Lower lobe of right lung (tissue), 2 donors: ENCODE measurements at regions not wholly inside any gene's neighbourhood (a gene's known extent, or its start where the extent isn't known, plus 50 kb on each side); places are given as distances from the start of the nearest gene placed in this dataset.

Experiments
- ATAC-seq, 2 donors: fragments of 200-7000 bp; cut with Tn5 transposase; one replicate each; pipeline ENCODE4 v1.9.1; 2020 to 2022; ENCODE audit warnings: mild to moderate bottlenecking in 2 of 2, moderate library complexity in 2 of 2
- DNase-seq: peaks from one replicate; pipeline ENCODE4 v3.0.0-alpha.2; 2020
- H3K27ac ChIP-seq: fragments of 200-600 bp; one replicate; pipeline ENCODE4 v1.8.0; 2022
- H3K27me3 ChIP-seq: fragments of 200-600 bp; one replicate; pipeline ENCODE4 v1.8.0; 2022; ENCODE audit warnings: low read depth
- H3K36me3 ChIP-seq: fragments of 200-600 bp; one replicate; pipeline ENCODE4 v1.8.0; 2022; ENCODE audit warnings: mild to moderate bottlenecking
- H3K4me1 ChIP-seq: fragments of 200-600 bp; one replicate; pipeline ENCODE4 v1.8.0; 2022
- H3K4me3 ChIP-seq: fragments of 200-600 bp; one replicate; pipeline ENCODE4 v1.8.0; 2022; ENCODE audit warnings: mild to moderate bottlenecking
- H3K9me3 ChIP-seq: fragments of 200-600 bp; one replicate; pipeline ENCODE4 v1.8.0; 2022
- intact Hi-C: fragments of 100-400 bp; cut with DNase I; formaldehyde crosslinking; loops from one replicate; pipeline ENCODE4 v1.11.0; 2022
- TF ChIP-seq, protein P1 (sequence below): fragments of 200-600 bp; IDR thresholded peaks from one replicate; pipeline ENCODE4 v1.8.0; 2022; ENCODE audit warnings: antibody characterized with exemption, mild to moderate bottlenecking
- donor health status: DM: no; HTN: yes; CAD: no; lungs with severe emphysema.

DNA sequence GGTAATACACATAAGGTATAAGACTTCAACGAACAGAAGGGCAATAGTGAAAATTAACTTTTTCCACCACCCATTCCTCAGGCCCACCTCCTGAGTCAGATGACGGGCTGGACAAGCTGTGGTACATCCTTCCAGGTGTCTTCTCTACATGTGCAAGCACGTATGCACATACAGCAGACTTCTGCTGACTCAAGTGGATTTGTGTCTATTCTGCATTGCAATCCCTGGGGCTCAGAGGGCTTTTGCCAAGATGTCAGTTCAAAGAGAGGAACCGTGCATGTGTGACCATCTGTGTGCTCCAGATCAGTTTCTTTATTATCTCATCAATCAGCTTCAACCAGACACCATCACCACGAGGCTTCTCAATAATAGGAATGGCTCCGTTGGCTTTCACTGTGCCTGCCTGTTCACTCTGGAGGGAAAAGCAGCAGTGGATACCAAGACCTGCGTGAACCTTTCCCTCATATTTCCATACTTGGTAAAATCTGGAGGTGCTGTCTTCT is 288.4 kb downstream of the MTRR start:
- Histone ChIP-seq H3K4me3 (no peak overlapping the region), H3K27ac (no peak overlapping the region)
- intact Hi-C loops, result no loop called here

DNA sequence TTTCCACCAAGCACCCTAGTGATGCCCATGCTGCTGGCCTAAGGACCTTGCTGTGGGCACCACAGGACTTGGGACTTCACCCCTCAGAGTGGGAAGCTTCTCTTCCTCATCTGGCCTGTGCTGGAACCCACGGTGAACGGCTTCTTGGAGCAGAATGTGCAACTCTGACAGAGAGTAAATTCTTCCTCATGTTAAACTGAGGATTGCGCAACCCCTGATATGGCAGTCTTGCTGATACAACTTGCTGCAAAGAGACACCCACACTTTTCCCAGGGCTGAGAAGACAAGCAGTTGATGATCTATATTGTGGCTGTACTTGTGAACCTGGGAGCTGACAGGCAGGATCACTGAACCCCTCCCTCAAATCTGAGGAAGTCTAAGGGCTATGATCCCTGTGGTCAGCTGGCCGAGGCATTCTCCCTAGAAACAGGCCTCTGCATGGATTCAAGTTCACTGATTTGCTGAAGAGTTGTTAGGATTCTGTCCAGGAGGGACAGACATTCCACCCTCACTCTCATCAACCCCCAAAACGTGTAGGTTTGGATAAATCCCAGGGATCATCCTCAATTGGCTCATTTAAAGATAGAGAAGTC is 307.2 kb downstream of the MTRR start:
- Histone ChIP-seq H3K27ac (no peak overlapping the region), H3K4me3 (no peak overlapping the region)

More for the DNA sequence above, 288.4 kb downstream of the MTRR start:
- Histone ChIP-seq H3K9me3 (no peaks in the 10 kb centered on the region), H3K27me3 (no peaks in the 10 kb centered on the region), H3K36me3 (no peaks in the 10 kb centered on the region), H3K4me1 (no peaks in the 10 kb centered on the region)
- ATAC-seq (no peak), DNase-seq (no peak)
- TF ChIP-seq, protein P1, sequence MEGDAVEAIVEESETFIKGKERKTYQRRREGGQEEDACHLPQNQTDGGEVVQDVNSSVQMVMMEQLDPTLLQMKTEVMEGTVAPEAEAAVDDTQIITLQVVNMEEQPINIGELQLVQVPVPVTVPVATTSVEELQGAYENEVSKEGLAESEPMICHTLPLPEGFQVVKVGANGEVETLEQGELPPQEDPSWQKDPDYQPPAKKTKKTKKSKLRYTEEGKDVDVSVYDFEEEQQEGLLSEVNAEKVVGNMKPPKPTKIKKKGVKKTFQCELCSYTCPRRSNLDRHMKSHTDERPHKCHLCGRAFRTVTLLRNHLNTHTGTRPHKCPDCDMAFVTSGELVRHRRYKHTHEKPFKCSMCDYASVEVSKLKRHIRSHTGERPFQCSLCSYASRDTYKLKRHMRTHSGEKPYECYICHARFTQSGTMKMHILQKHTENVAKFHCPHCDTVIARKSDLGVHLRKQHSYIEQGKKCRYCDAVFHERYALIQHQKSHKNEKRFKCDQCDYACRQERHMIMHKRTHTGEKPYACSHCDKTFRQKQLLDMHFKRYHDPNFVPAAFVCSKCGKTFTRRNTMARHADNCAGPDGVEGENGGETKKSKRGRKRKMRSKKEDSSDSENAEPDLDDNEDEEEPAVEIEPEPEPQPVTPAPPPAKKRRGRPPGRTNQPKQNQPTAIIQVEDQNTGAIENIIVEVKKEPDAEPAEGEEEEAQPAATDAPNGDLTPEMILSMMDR, result no peak

DNA sequence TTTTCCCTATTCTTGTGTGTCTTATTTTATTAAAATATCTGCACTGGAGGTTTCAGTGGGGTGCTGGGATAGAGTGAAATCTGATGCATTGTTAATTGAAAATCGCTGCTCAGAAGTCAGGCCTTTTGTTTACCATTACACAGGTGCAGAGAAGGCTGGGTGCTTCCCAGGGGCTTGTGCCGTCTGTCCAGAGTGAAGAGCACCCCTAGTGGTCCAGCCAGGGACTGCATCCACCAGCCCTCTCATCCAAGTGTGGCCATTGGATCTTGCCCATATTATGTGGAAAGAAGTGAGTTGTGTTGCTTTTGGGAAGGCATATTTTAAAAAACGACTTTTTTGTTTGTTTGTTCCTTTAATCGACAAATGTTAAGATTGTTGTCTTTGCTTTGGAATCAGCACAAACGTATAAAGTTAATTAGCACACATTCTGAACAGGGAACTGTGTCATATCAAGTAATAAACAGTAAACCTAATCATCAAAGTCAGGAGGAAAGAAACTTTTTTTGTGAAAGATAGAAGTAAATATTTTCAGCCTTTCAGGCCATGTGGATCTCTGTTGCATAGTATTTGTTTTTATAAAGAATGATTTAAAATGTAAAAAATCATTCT is 315.6 kb downstream of the MTRR start:
- no peak overlapping the region for H3K4me3 ChIP-seq
- H3K27me3 ChIP-seq, result no peaks in the 10 kb centered on the region
- peak; percentile 61 to 65 for ATAC-seq
- no peaks in the 10 kb centered on the region for H3K9me3 ChIP-seq
- no peak overlapping the region for H3K27ac ChIP-seq
- no peaks in the 10 kb centered on the region for H3K4me1 ChIP-seq
- TF ChIP-seq, protein P1, result peak; percentile 74
- H3K36me3 ChIP-seq, result no peaks in the 10 kb centered on the region
- intact Hi-C loops, result no loop called here
- no peak for DNase-seq

More for the DNA sequence above, 307.2 kb downstream of the MTRR start:
- Histone ChIP-seq H3K36me3 (no peaks in the 10 kb centered on the region), H3K4me1 (no peaks in the 10 kb centered on the region), H3K9me3 (no peaks in the 10 kb centered on the region), H3K27me3 (no peaks in the 10 kb centered on the region)
- no peak for ATAC-seq
- no peak for DNase-seq
- intact Hi-C loops, result no loop called here
- TF ChIP-seq, protein P1, result no peak

DNA sequence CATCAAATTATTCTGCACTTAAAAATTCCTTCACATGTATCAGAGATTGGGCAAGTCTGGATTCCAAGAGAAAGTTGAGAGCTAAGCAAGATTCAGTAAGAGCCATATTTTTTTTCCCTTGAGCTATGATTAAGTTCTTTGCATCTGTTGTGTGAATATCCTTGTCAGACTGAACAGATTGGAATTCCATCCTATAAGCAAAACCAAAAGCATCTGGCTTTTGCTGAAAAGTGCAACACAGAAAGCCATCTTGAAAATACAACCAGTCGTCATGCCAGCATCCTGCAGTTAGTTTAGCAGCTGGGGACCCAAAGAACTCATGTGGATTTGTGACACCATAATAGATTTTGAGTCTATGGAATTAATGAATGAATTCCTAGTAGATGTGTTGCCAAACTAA is 316.9 kb downstream of the MTRR start:
- TF ChIP-seq, protein P1, result no peak
- Histone ChIP-seq H3K27me3 (no peaks in the 10 kb centered on the region), H3K36me3 (no peaks in the 10 kb centered on the region), H3K27ac (no peak overlapping the region), H3K4me1 (no peaks in the 10 kb centered on the region), H3K9me3 (no peaks in the 10 kb centered on the region), H3K4me3 (no peak overlapping the region)
- intact Hi-C loops, result no loop called here
- ATAC-seq (no peak), DNase-seq (no peak)

DNA sequence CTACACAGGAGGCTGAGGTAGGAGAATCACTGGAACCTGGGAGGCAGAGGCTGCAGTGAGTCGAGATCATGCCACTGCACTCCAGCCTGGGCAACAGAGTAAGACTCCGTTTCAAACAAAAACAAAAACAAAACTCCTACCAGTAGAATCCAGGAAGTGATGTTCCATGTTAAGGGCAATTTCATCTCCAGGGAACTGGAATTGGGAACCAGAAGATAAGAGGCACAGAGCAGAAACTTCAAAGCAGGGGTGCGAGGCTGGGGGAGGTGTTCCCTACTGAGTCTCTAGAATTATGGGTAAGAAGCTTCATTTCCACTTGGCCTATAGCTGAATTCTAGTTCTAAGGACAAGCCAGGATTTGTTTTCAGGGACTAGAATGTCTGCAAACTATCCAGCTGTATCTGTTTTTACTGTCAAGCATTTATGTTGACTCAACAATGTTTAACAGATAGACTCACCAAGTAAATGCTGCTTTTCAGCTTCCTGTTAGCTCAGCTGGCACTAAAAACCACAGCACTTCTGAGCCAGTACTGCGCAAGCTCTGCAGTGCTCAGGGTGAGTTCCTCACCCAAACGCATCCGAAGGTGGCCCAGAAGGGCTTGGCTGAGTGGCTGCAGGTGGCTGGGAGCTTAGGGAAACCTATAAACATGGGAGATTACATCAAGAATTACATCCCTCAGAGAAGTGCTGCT is 320.1 kb downstream of the MTRR start:
- H3K4me3 ChIP-seq, result no peak overlapping the region
- TF ChIP-seq, protein P1, result no peak
- intact Hi-C loops, result no loop called here
- H3K27ac ChIP-seq, result no peak overlapping the region
- no peaks in the 10 kb centered on the region for H3K9me3 ChIP-seq
- no peaks in the 10 kb centered on the region for H3K4me1 ChIP-seq
- no peak for ATAC-seq
- DNase-seq, result no peak
- H3K36me3 ChIP-seq, result no peaks in the 10 kb centered on the region
- no peaks in the 10 kb centered on the region for H3K27me3 ChIP-seq
